ENCODE measurements at regions not wholly inside any gene's neighbourhood (a gene's known extent, or its start where the extent isn't known, plus 50 kb on each side); places are given as distances from the start of the nearest gene placed in this dataset.

DNA sequence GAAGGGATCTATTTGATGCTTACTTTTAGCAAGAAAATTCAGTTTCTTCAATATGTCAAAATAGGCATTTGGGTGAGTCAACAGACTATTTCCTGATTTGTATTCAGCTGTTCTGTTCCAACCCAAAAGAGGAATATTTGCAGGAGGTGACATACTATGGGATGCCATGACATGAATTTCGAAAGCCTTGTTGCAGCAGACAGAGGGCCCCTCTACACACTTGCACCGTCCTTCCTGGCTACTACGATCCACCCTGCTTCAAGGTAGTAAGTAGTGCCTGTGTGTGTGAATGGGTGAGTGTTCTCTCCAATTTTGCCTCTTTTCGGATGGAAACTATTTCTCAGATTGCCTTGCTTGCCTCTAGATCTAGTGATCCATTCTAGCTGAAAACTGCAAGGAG, 413.0 kb upstream of the ADARB2 start:
- H3K4me1 ChIP-seq, result no peaks in the 10 kb centered on the region
- H3K4me3 ChIP-seq, result no peak overlapping the region
- H3K27me3 ChIP-seq (ENCODE audit: low read depth), result peaks cover 16% of the 10 kb centered on the region
- no peak overlapping the region for H3K27ac ChIP-seq (replicated peaks)
- TF ChIP-seq, protein P1, sequence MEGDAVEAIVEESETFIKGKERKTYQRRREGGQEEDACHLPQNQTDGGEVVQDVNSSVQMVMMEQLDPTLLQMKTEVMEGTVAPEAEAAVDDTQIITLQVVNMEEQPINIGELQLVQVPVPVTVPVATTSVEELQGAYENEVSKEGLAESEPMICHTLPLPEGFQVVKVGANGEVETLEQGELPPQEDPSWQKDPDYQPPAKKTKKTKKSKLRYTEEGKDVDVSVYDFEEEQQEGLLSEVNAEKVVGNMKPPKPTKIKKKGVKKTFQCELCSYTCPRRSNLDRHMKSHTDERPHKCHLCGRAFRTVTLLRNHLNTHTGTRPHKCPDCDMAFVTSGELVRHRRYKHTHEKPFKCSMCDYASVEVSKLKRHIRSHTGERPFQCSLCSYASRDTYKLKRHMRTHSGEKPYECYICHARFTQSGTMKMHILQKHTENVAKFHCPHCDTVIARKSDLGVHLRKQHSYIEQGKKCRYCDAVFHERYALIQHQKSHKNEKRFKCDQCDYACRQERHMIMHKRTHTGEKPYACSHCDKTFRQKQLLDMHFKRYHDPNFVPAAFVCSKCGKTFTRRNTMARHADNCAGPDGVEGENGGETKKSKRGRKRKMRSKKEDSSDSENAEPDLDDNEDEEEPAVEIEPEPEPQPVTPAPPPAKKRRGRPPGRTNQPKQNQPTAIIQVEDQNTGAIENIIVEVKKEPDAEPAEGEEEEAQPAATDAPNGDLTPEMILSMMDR (IDR thresholded peaks at IDR 0.05; ENCODE audit: borderline replicate concordance), result no peak
- H3K9me3 ChIP-seq (replicated peaks), result no peaks in the 10 kb centered on the region
- intact Hi-C loops (cut with micrococcal nuclease), result no loop called here
- DNase-seq, result no peak
- H3K36me3 ChIP-seq, result no peaks in the 10 kb centered on the region

DNA sequence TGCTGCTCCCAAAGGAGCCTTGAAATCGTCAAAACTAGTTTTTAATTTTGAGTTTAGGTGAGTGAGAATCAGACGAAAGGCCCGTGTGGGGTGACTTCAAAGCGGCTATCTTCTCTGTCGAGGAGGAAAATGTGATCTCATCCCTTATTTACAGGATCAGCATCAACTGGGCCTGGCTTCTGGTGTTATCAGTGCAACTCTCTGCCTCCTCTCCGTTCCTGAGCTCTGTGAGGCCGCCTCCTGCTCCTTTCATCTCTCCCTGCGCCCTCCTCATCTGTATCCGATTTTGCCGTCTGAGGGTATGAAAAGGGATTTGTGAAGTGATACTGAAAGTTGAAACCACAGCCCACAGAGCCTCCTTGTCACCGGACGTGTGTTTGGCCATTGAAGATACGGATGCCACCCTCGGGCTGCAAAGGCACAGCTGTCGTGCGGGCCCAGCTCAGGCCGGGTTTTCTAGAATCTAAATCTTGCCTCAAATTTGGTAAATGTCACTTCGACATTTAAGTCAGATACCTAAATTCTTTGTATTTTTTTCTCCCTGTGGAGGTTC, 408.7 kb upstream of the ADARB2 start:
- Histone ChIP-seq H3K27ac (replicated peaks) (no peak overlapping the region), H3K4me1 (no peaks in the 10 kb centered on the region), H3K36me3 (no peaks in the 10 kb centered on the region), H3K4me3 (no peak overlapping the region), H3K27me3 (ENCODE audit: low read depth) (peaks cover 16% of the 10 kb centered on the region), H3K9me3 (replicated peaks) (no peaks in the 10 kb centered on the region)
- no peak for DNase-seq
- TF ChIP-seq, protein P1 (IDR thresholded peaks at IDR 0.05; ENCODE audit: borderline replicate concordance), result no peak
- intact Hi-C loops (cut with micrococcal nuclease), result no loop called here

DNA sequence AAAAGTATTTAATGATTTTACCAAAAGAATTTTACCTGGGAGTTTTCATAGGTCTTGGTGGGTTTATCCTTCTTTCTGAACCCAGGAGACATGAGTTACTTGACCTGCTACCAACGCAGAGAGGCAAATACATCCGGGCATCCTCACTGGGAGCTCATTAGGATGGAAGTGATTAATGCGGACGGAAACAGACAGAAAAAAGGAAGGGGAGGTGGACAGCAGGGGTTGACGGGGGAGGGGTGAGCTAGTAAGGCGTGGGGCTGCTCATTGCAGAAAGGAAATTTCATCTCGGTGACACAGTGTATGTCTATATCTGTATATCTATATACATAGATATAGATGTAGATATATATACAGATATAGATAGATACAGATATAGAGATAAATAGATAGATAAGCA, 408.2 kb upstream of the ADARB2 start:
- no peak for DNase-seq
- intact Hi-C loops (cut with micrococcal nuclease), result no loop called here
- H3K4me1 ChIP-seq, result no peaks in the 10 kb centered on the region

DNA sequence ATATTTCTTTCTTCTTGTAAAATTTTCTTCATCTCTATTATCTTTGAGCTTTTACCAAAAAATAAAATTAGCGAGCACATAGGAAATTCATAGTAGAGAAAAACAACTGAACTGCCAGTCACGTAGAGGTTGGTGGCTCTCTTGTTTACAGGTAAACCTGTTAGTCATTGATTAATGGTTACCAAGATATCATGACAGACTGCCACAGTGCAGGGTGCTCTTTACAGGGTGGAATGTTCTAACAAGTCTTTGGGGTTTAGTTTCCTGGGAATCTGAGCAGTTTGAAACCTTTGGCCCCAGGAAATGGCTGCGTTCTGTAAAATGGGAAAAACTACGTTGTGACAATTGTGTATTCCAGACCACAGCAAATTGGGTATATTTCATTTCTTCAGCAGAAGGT, 407.3 kb upstream of the ADARB2 start:
- intact Hi-C loops (cut with micrococcal nuclease), result no loop called here
- no peak for DNase-seq
- TF ChIP-seq, protein P1 (IDR thresholded peaks at IDR 0.05; ENCODE audit: borderline replicate concordance), result no peak
- no peaks in the 10 kb centered on the region for H3K9me3 ChIP-seq (replicated peaks)
- no peaks in the 10 kb centered on the region for H3K4me1 ChIP-seq
- no peak overlapping the region for H3K27ac ChIP-seq (replicated peaks)
- no peaks in the 10 kb centered on the region for H3K36me3 ChIP-seq
- peaks cover 19% of the 10 kb centered on the region for H3K27me3 ChIP-seq (ENCODE audit: low read depth)
- no peak overlapping the region for H3K4me3 ChIP-seq

More for the DNA sequence above, 408.2 kb upstream of the ADARB2 start:
- no peak overlapping the region for H3K27ac ChIP-seq (replicated peaks)
- H3K4me3 ChIP-seq, result no peak overlapping the region
- no peaks in the 10 kb centered on the region for H3K36me3 ChIP-seq
- TF ChIP-seq, protein P1 (IDR thresholded peaks at IDR 0.05; ENCODE audit: borderline replicate concordance), result no peak
- peaks cover 16% of the 10 kb centered on the region for H3K27me3 ChIP-seq (ENCODE audit: low read depth)
- no peaks in the 10 kb centered on the region for H3K9me3 ChIP-seq (replicated peaks)

DNA sequence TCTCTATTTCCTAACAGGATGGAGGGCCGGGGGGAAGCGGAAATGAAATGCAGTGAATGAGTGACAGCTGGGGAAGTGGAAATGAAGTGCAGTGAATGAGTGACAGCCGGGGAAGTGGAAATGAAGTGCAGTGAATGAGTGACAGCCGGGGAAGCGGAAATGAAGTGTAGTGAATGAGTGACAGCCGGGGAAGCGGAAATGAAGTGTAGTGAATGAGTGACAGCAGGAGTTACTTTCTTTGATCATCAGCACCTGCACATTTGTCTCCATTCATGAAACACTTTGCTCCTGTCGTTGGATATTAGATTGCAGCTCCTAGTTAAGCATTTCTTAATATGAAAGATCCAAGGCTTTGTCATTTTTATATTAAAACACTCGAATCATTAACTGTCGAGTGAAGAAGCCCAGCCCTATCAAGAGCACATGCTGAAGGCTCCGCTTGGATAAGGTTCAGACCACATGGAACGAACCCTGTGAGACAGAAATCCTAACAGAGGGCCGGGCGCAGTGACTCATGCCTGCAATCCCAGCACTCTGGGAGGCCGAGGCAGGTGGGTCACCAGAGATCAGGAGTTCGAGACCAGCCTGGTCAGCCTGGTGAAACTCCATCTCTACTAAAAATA, 406.0 kb upstream of the ADARB2 start:
- Histone ChIP-seq H3K27ac (replicated peaks) (no peak overlapping the region), H3K4me3 (no peak overlapping the region), H3K36me3 (no peaks in the 10 kb centered on the region), H3K27me3 (ENCODE audit: low read depth) (peaks cover 24% of the 10 kb centered on the region), H3K9me3 (replicated peaks) (no peaks in the 10 kb centered on the region), H3K4me1 (no peaks in the 10 kb centered on the region)
- intact Hi-C loops (cut with micrococcal nuclease), result no loop called here
- no peak for DNase-seq
- TF ChIP-seq, protein P1 (IDR thresholded peaks at IDR 0.05; ENCODE audit: borderline replicate concordance), result no peak

Data from left ventricle myocardium inferior (tissue), 1 donor.